Neural cell (in vitro differentiated cells): ENCODE measurements at regions not wholly inside any gene's neighbourhood (a gene's known extent, or its start where the extent isn't known, plus 50 kb on each side); places are given as distances from the start of the nearest gene placed in this dataset.

ENCODE experiments used
- EZH2 ChIP-seq: fragments of 200-600, 300-800 bp; shearing (Covaris generic), sonication (generic); IDR thresholded peaks from 2 replicates; pipeline ENCODE4 v1.6.1; 2014; ENCODE audit warnings: antibody characterized with exemption, low read length, borderline replicate concordance, mild to moderate bottlenecking; ENCODE audit not compliant: insufficient read depth, poor library complexity, severe bottlenecking
- POLR2AphosphoS5 ChIP-seq: IDR thresholded peaks from 2 replicates; pipeline ENCODE4 v1.6.1; 2012
- TAF1 ChIP-seq: IDR thresholded peaks from 2 replicates; pipeline ENCODE4 v1.6.1; 2012; ENCODE audit warnings: low read depth
- TF ChIP-seq, protein P1 (sequence below): fragments of 450-650 bp; IDR thresholded peaks from 2 replicates; pipeline ENCODE4 v1.5.1; 2014; ENCODE audit warnings: antibody characterized with exemption, mild to moderate bottlenecking, moderate library complexity; ENCODE audit not compliant: poor library complexity, severe bottlenecking

DNA sequence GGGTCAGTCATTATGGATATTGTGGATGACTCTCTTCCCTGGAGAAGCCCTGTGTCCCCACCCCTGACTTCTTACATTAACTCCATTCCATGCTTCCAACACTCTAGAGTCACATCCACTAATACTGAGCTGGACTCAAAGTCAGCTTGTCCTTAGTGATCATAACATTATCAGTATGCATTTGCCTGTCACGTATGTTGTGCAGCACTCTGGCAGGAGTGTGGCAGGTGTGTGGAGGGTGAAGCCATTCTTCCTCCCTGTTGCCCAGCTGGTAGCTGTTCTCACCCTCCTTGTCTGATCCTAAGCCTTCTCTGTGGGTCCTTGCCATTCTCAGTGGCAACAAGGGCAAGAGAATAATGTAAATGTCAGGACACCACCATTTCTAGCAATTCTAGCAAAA is 334.1 kb upstream of the RAB6C start:
- peak; percentile 72 for TF ChIP-seq POLR2AphosphoS5
- TF ChIP-seq EZH2 = no peak
- TF ChIP-seq, protein P1, sequence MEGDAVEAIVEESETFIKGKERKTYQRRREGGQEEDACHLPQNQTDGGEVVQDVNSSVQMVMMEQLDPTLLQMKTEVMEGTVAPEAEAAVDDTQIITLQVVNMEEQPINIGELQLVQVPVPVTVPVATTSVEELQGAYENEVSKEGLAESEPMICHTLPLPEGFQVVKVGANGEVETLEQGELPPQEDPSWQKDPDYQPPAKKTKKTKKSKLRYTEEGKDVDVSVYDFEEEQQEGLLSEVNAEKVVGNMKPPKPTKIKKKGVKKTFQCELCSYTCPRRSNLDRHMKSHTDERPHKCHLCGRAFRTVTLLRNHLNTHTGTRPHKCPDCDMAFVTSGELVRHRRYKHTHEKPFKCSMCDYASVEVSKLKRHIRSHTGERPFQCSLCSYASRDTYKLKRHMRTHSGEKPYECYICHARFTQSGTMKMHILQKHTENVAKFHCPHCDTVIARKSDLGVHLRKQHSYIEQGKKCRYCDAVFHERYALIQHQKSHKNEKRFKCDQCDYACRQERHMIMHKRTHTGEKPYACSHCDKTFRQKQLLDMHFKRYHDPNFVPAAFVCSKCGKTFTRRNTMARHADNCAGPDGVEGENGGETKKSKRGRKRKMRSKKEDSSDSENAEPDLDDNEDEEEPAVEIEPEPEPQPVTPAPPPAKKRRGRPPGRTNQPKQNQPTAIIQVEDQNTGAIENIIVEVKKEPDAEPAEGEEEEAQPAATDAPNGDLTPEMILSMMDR = no peak
- no peak for TF ChIP-seq TAF1
